Fibroblast of the aortic adventitia (primary cell): ENCODE measurements at regions not wholly inside any gene's neighbourhood (a gene's known extent, or its start where the extent isn't known, plus 50 kb on each side); places are given as distances from the start of the nearest gene placed in this dataset.
A peak's percentile ranks its signal among the peaks of the same experiment; 100 is the strongest.

Source experiments
- DNase-seq: peaks from one replicate; pipeline ENCODE4 v3.0.0-alpha.2; 2010; ENCODE audit warnings: low read depth
- H3K4me3 ChIP-seq: 2 replicates; pipeline ENCODE4 v1.5.1; 2011; ENCODE audit warnings: low read depth, mild to moderate bottlenecking, control low read depth, low read length, moderate library complexity
- CTCF ChIP-seq: IDR thresholded peaks from 2 replicates; pipeline ENCODE4 v1.5.1; 2011; ENCODE audit warnings: mild to moderate bottlenecking, low read length, control low read depth, inconsistent platforms; ENCODE audit not compliant: insufficient read depth

- DNase-seq = no peak
- no peak for TF ChIP-seq CTCF
- no peak overlapping the region for H3K4me3 ChIP-seq
Observed at GRCh38 chr7:131778601-131779000, 222.2 kb upstream of the PODXL start.

GRCh38 chr7:131774419-131775220, 218.2 kb upstream of the PODXL start:
- no peak for TF ChIP-seq CTCF
- DNase-seq = peak; percentile 47
- H3K4me3 ChIP-seq = no peak overlapping the region

- no peak for TF ChIP-seq CTCF
- no peak overlapping the region for H3K4me3 ChIP-seq
- no peak for DNase-seq
Observed at GRCh38 chr7:131773413-131773812, 217.0 kb upstream of the PODXL start.

- no peak overlapping the region for H3K4me3 ChIP-seq
- no peak for TF ChIP-seq CTCF
- peak; percentile 8 for DNase-seq
Observed at GRCh38 chr7:131769241-131769640, 212.8 kb upstream of the PODXL start.

- DNase-seq = no peak
- no peak overlapping the region for H3K4me3 ChIP-seq
- TF ChIP-seq CTCF = no peak
Observed at GRCh38 chr7:131767591-131767990, 211.2 kb upstream of the PODXL start.

GRCh38 chr7:131765575-131765974, 209.1 kb upstream of the PODXL start:
- no peak overlapping the region for H3K4me3 ChIP-seq
- no peak for TF ChIP-seq CTCF
- DNase-seq = no peak
